SH-SY5Y (cell line): ENCODE measurements at regions not wholly inside any gene's neighbourhood (a gene's known extent, or its start where the extent isn't known, plus 50 kb on each side); places are given as distances from the start of the nearest gene placed in this dataset.

Experiments
- GATA2 ChIP-seq: IDR thresholded peaks from 2 replicates; pipeline ENCODE4 v1.6.1; 2011; ENCODE audit warnings: mild to moderate bottlenecking, low read depth, low read length
- GATA3 ChIP-seq: IDR thresholded peaks from 2 replicates; pipeline ENCODE4 v1.6.1; 2011; ENCODE audit warnings: low read depth, mild to moderate bottlenecking, low read length, moderate library complexity

- TF ChIP-seq GATA2 (no peak), GATA3 (no peak)
Measured at GRCh38 chr22:22769434-22770279, 118.0 kb upstream of the IGLL5 start.
